ENCODE measurements at regions not wholly inside any gene's neighbourhood (a gene's known extent, or its start where the extent isn't known, plus 50 kb on each side); places are given as distances from the start of the nearest gene placed in this dataset.
"Not testable (repeated sequence)": the region's sequence is repeated elsewhere in the genome, so short reads cannot be mapped to it uniquely, and the experiment has no call there.

GRCh38 chr15:26295336-26296085 lies 432.4 kb upstream of the ATP10A start:
- no peak for ATAC-seq (ENCODE audit: poor library complexity)
- intact Hi-C loops (cut with DNase I), result no loop called here
- no peak for DNase-seq

GRCh38 chr15:26294059-26294689 lies 431.0 kb upstream of the ATP10A start:
- peak; percentile 47 for DNase-seq
- peak; percentile 85 for ATAC-seq (ENCODE audit: poor library complexity)
- intact Hi-C loops (cut with DNase I), result no loop called here

- intact Hi-C loops (cut with DNase I), result no loop called here
- ATAC-seq (ENCODE audit: poor library complexity), result no peak
Observed at GRCh38 chr15:26287381-26287780, 424.3 kb upstream of the ATP10A start.

DNA sequence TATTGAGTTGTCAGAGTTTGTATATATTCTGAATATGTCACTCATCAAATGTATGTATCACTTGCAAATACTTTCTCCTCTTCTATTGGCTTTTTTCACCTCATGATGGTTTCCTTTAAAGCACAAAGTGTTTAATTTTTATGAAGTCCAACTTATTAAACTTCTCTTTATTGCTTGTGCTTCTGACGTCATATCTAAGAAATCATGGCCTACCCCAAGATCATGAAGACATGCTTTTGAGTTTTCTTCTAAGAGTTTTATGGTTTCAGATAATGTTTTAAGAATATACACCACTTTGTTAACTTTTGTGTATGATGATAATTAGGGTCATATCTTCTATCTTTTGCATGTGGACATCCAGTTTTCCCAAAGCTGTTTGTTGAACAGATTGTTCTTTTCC lies 417.2 kb upstream of the ATP10A start:
- intact Hi-C loops (cut with DNase I), result no loop called here
- ATAC-seq (ENCODE audit: poor library complexity) (no peak), DNase-seq (no peak)

More at GRCh38 chr15:26287381-26287780, 424.3 kb upstream of the ATP10A start:
- no peak for DNase-seq

- ATAC-seq (ENCODE audit: poor library complexity) (peak; percentile 92), DNase-seq (peak; percentile 61)
Observed at GRCh38 chr15:26261966-26262365, 398.8 kb upstream of the ATP10A start.

GRCh38 chr15:26261413-26261812 lies 398.3 kb upstream of the ATP10A start:
- DNase-seq (peak; percentile 58), ATAC-seq (ENCODE audit: poor library complexity) (peak; percentile 89)
- intact Hi-C loops (cut with DNase I), result no loop called here

More at GRCh38 chr15:26261966-26262365, 398.8 kb upstream of the ATP10A start:
- intact Hi-C loops (cut with DNase I), result no loop called here

GRCh38 chr15:26260517-26261133 lies 397.5 kb upstream of the ATP10A start:
- DNase-seq (no peak), ATAC-seq (ENCODE audit: poor library complexity) (no peak)
- intact Hi-C loops (cut with DNase I), result no loop called here

- intact Hi-C loops (cut with DNase I), result no loop called here
- ATAC-seq (ENCODE audit: poor library complexity), result no peak
- DNase-seq, result no peak
Observed at GRCh38 chr15:26259581-26259980, 396.5 kb upstream of the ATP10A start.

GRCh38 chr15:26244782-26245181 lies 381.7 kb upstream of the ATP10A start:
- intact Hi-C loops (cut with DNase I); DNase-seq; ATAC-seq (ENCODE audit: poor library complexity): not testable (repeated sequence)

GRCh38 chr15:26243382-26243781 lies 380.3 kb upstream of the ATP10A start:
- intact Hi-C loops (cut with DNase I), result no loop called here
- ATAC-seq (ENCODE audit: poor library complexity) (no peak), DNase-seq (no peak)

GRCh38 chr15:26242565-26243071 lies 379.5 kb upstream of the ATP10A start:
- ATAC-seq (ENCODE audit: poor library complexity), result no peak
- no peak for DNase-seq
- intact Hi-C loops (cut with DNase I), result no loop called here

DNA sequence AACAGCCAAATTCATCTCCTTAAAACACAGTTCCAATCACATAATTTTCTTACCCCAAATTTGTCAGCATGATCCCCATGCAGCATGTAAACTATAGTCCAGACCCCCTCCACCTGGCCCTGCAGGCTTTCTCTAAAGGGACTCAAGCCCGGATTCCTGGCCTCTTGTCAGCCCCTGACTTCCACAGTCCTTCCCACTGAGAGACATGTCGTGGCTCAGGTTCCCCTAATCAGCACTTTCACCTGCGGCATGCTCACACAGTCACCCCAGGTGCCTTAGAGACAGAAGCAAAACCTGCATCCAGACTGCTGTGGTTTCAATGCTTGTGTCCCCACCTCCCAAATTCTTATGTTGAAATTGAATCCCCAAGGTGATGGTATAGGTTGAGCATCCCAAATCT lies 372.7 kb upstream of the ATP10A start:
- no peak for ATAC-seq (ENCODE audit: poor library complexity)
- intact Hi-C loops (cut with DNase I), result no loop called here
- no peak for DNase-seq

GRCh38 chr15:26234976-26235767 lies 372.0 kb upstream of the ATP10A start:
- DNase-seq (no peak), ATAC-seq (ENCODE audit: poor library complexity) (no peak)
- intact Hi-C loops (cut with DNase I), result no loop called here

- DNase-seq, result no peak
- intact Hi-C loops (cut with DNase I), result no loop called here
- no peak for ATAC-seq (ENCODE audit: poor library complexity)
Observed at GRCh38 chr15:26232691-26233090, 369.6 kb upstream of the ATP10A start.

- intact Hi-C loops (cut with DNase I), result no loop called here
- no peak for DNase-seq
- no peak for ATAC-seq (ENCODE audit: poor library complexity)
Observed at GRCh38 chr15:26231096-26231495, 368.0 kb upstream of the ATP10A start.

- no peak for DNase-seq
- intact Hi-C loops (cut with DNase I), result no loop called here
- no peak for ATAC-seq (ENCODE audit: poor library complexity)
Observed at GRCh38 chr15:26224266-26224665, 361.1 kb upstream of the ATP10A start.

- intact Hi-C loops (cut with DNase I), result no loop called here
- no peak for ATAC-seq (ENCODE audit: poor library complexity)
- DNase-seq, result no peak
Observed at GRCh38 chr15:26223720-26224119, 360.6 kb upstream of the ATP10A start.

- DNase-seq (no peak), ATAC-seq (ENCODE audit: poor library complexity) (no peak)
- intact Hi-C loops (cut with DNase I), result no loop called here
Observed at GRCh38 chr15:26222781-26223180, 359.7 kb upstream of the ATP10A start.

- ATAC-seq (ENCODE audit: poor library complexity); intact Hi-C loops (cut with DNase I); DNase-seq: not testable (repeated sequence)
Observed at GRCh38 chr15:26217043-26217442, 353.9 kb upstream of the ATP10A start.
